AG04450 (cell line): ENCODE measurements at regions not wholly inside any gene's neighbourhood (a gene's known extent, or its start where the extent isn't known, plus 50 kb on each side); places are given as distances from the start of the nearest gene placed in this dataset.

ENCODE experiments used
- CTCF ChIA-PET: fragments of 300-600, 350-600 bp; formaldehyde crosslinking; extraction: SDS; loops from one replicate; lab custom pipeline; 2022; ENCODE audit warnings: antibody characterized with exemption, inconsistent platforms; lab: Charles Lee
- POLR2A ChIA-PET: fragments of 350-600 bp; formaldehyde crosslinking; extraction: SDS; loops from one replicate; lab custom pipeline; 2021; ENCODE audit warnings: antibody characterized with exemption, inconsistent platforms; lab: Yijun Ruan, JAX
- DNase-seq: peaks from one replicate; pipeline ENCODE4 v3.0.0-alpha.2; 2011; ENCODE audit warnings: low read depth, low spot score
- H3K27ac ChIP-seq: one replicate; pipeline ENCODE4 v1.5.1; 2012; ENCODE audit warnings: low read depth, low read length, control low read depth
- H3K27me3 ChIP-seq: one replicate; pipeline ENCODE4 v1.6.0; 2012; ENCODE audit warnings: low read length; ENCODE audit not compliant: control insufficient read depth, insufficient read depth
- H3K4me3 ChIP-seq: 2 replicates; pipeline ENCODE4 v1.5.1; 2011; ENCODE audit warnings: mild to moderate bottlenecking, low read depth, low read length, control low read depth
- H3K9me3 ChIP-seq: 2 replicates; pipeline ENCODE4 v1.5.1; 2012; ENCODE audit warnings: low read length; ENCODE audit not compliant: control insufficient read depth, insufficient read depth
- CTCF ChIP-seq: IDR thresholded peaks from 2 replicates; pipeline ENCODE4 v1.5.1; 2011; ENCODE audit warnings: low read depth, low read length, control low read depth, inconsistent platforms

DNA sequence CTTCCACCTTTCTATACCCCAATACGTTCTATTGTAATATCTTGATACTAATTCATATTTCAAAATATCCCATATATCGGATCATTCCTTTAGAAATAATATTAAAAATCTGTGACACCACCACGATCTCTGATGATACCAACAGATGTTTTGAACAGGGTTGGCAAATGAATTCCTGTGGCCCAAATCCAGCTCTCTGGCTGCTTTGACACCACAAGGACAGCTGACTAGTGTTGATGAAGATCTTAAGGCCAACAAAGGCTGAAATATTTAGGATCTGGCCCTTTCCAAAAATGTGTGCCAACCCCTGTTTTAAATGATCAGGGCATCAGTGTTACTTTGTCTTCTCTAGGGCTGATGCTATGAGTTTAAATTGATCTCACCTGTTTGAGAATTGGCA lies 380.7 kb upstream of the PFKP start:
- Histone ChIP-seq H3K27ac (no peak overlapping the region), H3K27me3 (no peaks in the 10 kb centered on the region), H3K9me3 (peaks cover 24% of the 10 kb centered on the region), H3K4me3 (no peak overlapping the region)
- no peak for DNase-seq
- ChIA-PET CTCF (no interaction called here), POLR2A (no interaction called here)
- no peak for TF ChIP-seq CTCF

GRCh38 chr10:2682491-2682890 lies 384.9 kb upstream of the PFKP start:
- Histone ChIP-seq H3K27me3 (no peaks in the 10 kb centered on the region), H3K9me3 (peaks cover 37% of the 10 kb centered on the region), H3K27ac (no peak overlapping the region), H3K4me3 (no peak overlapping the region)
- CTCF ChIA-PET, result no interaction called here
- POLR2A ChIA-PET, result no interaction called here
- TF ChIP-seq CTCF, result no peak
- no peak for DNase-seq

GRCh38 chr10:2681891-2682290 lies 385.5 kb upstream of the PFKP start:
- POLR2A ChIA-PET, result no interaction called here
- H3K4me3 ChIP-seq, result no peak overlapping the region
- no peaks in the 10 kb centered on the region for H3K27me3 ChIP-seq
- H3K27ac ChIP-seq, result no peak overlapping the region
- no peak for DNase-seq
- TF ChIP-seq CTCF, result no peak
- peaks cover 38% of the 10 kb centered on the region for H3K9me3 ChIP-seq
- CTCF ChIA-PET, result no interaction called here

DNA sequence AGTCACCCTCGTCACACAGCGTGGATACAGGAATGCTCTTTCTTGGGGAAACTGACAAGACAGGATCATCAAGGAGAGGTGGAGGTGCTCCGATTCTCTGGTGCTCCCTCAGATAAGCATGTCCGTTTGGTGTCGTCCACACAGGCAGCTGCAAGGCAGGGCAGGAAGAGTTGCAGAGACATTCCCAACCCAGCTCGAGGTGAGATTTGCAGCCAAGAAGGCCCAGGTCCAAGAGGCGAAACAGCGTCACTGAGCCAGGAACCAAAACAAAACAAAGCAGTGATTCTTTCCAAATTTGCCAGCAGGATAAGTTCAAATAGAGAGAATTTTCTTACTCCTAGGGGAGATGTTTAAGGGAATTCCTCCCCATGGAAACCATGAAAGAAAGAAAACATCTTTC lies 386.5 kb upstream of the PFKP start:
- CTCF ChIA-PET, result no interaction called here
- POLR2A ChIA-PET, result no interaction called here
- Histone ChIP-seq H3K27ac (no peak overlapping the region), H3K4me3 (no peak overlapping the region), H3K9me3 (peaks cover 40% of the 10 kb centered on the region), H3K27me3 (no peaks in the 10 kb centered on the region)
- no peak for DNase-seq
- TF ChIP-seq CTCF, result no peak

DNA sequence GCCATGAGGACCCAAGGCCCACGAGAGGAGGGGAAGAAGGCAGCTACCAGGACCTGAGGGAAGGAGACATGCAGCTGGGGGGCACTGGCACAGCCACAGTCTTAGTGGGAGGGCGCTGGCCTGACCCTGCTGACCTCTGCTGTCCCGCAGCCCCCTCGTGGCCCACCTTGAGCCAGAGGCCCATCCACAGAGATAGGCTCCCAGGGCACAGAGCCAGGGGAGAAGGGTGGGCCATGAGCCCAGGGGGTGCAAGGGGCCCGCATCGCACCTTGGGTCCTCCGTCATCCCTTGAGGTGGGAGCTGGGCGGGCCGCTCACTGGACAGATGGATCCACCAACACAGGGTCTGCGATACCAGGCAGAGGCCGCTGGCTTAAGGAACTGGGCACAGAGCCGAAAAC lies 387.7 kb upstream of the PFKP start:
- H3K27ac ChIP-seq, result no peak overlapping the region
- CTCF ChIA-PET, result no interaction called here
- TF ChIP-seq CTCF, result no peak
- peaks cover 38% of the 10 kb centered on the region for H3K9me3 ChIP-seq
- no peak overlapping the region for H3K4me3 ChIP-seq
- DNase-seq, result no peak
- POLR2A ChIA-PET, result no interaction called here
- no peaks in the 10 kb centered on the region for H3K27me3 ChIP-seq
